ENCODE measurements at regions not wholly inside any gene's neighbourhood (a gene's known extent, or its start where the extent isn't known, plus 50 kb on each side); places are given as distances from the start of the nearest gene placed in this dataset.

DNA sequence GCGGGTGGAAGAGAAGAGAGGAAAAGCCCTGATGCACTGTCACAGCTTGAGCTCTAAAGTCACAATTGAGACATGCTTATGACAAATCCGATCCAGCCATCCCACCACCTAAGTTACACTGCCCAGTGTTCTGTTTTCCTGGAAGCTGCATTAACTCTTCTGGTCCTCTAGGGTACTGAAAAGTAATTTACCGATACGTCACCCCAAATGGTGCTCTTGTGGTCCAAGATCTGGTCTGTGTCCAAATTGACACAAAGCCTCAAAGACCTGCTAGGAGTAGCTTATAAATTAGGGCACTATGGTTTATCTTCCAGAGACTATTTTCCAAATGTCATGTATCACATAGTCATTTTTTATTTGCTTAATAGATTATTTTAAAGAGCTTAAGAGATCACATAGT is 186.7 kb upstream of the ETAA1 start:
- H3K4me1 Mint-ChIP-seq (ENCODE audit: insufficient read depth, unreplicated experiment), result peaks cover 6% of the 10 kb centered on the region
- intact Hi-C loops (cut with micrococcal nuclease), result no loop called here
- no peak for DNase-seq (ENCODE audit: unreplicated experiment)
- no peaks in the 10 kb centered on the region for H3K9me3 Mint-ChIP-seq (ENCODE audit: unreplicated experiment)
- TF ChIP-seq, protein P1, sequence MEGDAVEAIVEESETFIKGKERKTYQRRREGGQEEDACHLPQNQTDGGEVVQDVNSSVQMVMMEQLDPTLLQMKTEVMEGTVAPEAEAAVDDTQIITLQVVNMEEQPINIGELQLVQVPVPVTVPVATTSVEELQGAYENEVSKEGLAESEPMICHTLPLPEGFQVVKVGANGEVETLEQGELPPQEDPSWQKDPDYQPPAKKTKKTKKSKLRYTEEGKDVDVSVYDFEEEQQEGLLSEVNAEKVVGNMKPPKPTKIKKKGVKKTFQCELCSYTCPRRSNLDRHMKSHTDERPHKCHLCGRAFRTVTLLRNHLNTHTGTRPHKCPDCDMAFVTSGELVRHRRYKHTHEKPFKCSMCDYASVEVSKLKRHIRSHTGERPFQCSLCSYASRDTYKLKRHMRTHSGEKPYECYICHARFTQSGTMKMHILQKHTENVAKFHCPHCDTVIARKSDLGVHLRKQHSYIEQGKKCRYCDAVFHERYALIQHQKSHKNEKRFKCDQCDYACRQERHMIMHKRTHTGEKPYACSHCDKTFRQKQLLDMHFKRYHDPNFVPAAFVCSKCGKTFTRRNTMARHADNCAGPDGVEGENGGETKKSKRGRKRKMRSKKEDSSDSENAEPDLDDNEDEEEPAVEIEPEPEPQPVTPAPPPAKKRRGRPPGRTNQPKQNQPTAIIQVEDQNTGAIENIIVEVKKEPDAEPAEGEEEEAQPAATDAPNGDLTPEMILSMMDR (IDR thresholded peaks at IDR 0.05; ENCODE audit: unreplicated experiment), result no peak
- POLR2A ChIA-PET, result no interaction called here
- BruUV-seq (replicated peaks), result no TSS peak
- H3K27me3 Mint-ChIP-seq (ENCODE audit: insufficient read depth, unreplicated experiment), result no peaks in the 10 kb centered on the region
- CTCF ChIA-PET, result interaction anchor here (0.6 to 1.0 kb wide), 4 partner anchors 8 to 622 kb away, joined by 3 read pairs; no protein-coding TSS in a partner anchor
- no peak overlapping the region for H3K4me3 Mint-ChIP-seq (ENCODE audit: unreplicated experiment)
- H3K27ac Mint-ChIP-seq (ENCODE audit: low read depth, unreplicated experiment), result no peak overlapping the region
- no peaks in the 10 kb centered on the region for H3K36me3 Mint-ChIP-seq (ENCODE audit: insufficient read depth, unreplicated experiment)

DNA sequence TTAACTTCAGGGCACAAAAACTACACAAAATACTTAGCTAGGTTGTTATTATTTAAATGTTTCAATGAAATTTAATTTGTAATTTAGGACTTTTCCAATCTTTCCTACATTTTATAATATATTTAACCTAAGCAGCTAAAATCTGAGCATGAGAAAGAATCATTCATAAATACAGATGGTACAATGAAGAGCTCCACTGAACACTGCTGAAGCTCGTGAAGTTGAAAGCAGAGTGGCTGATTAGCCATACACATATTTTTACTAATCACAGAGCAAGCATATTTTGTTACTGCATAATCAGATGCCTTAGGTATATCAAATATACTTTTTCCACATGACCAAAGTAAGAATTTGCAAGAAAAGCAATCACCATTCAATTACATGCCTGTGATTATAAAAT is 184.9 kb upstream of the ETAA1 start:
- Mint-ChIP-seq H3K27me3 (ENCODE audit: insufficient read depth, unreplicated experiment) (no peaks in the 10 kb centered on the region), H3K4me1 (ENCODE audit: insufficient read depth, unreplicated experiment) (peaks cover 6% of the 10 kb centered on the region), H3K36me3 (ENCODE audit: insufficient read depth, unreplicated experiment) (no peaks in the 10 kb centered on the region), H3K4me3 (ENCODE audit: unreplicated experiment) (no peak overlapping the region), H3K27ac (ENCODE audit: low read depth, unreplicated experiment) (no peak overlapping the region), H3K9me3 (ENCODE audit: unreplicated experiment) (no peaks in the 10 kb centered on the region)
- ChIA-PET POLR2A (no interaction called here), CTCF (no interaction called here)
- BruUV-seq (replicated peaks), result no TSS peak
- intact Hi-C loops (cut with micrococcal nuclease), result no loop called here
- TF ChIP-seq, protein P1 (IDR thresholded peaks at IDR 0.05; ENCODE audit: unreplicated experiment), result no peak
- no peak for DNase-seq (ENCODE audit: unreplicated experiment)

DNA sequence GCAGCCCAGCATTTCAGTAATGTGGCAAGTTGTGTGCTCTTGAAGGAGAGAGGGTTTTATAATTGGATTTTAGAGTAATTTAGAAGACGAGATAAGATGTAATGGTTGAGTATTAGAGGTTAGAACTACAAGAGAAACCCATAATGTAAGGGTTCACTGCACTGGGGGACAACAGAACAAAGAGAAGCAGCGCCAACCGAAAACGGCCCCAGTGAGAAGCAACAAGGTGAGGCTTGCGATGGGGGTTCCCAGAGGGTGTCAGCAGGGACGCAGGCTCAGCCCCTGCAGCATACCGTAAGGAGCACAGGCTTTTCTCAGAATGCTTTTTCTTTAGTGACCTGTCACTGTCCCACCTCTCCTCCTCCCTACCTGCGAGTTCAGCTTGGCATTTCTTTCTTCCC is 183.9 kb upstream of the ETAA1 start:
- intact Hi-C loops (cut with micrococcal nuclease), result no loop called here
- no peaks in the 10 kb centered on the region for H3K36me3 Mint-ChIP-seq (ENCODE audit: insufficient read depth, unreplicated experiment)
- no peak for DNase-seq (ENCODE audit: unreplicated experiment)
- BruUV-seq (replicated peaks), result no TSS peak
- no peak overlapping the region for H3K4me3 Mint-ChIP-seq (ENCODE audit: unreplicated experiment)
- H3K4me1 Mint-ChIP-seq (ENCODE audit: insufficient read depth, unreplicated experiment), result peaks cover 6% of the 10 kb centered on the region
- H3K27me3 Mint-ChIP-seq (ENCODE audit: insufficient read depth, unreplicated experiment), result no peaks in the 10 kb centered on the region
- peak overlapping the region; percentile 38 for H3K27ac Mint-ChIP-seq (ENCODE audit: low read depth, unreplicated experiment)
- peaks cover 6% of the 10 kb centered on the region for H3K9me3 Mint-ChIP-seq (ENCODE audit: unreplicated experiment)
- TF ChIP-seq, protein P1 (IDR thresholded peaks at IDR 0.05; ENCODE audit: unreplicated experiment), result no peak
- CTCF ChIA-PET, result no interaction called here
- POLR2A ChIA-PET, result no interaction called here

DNA sequence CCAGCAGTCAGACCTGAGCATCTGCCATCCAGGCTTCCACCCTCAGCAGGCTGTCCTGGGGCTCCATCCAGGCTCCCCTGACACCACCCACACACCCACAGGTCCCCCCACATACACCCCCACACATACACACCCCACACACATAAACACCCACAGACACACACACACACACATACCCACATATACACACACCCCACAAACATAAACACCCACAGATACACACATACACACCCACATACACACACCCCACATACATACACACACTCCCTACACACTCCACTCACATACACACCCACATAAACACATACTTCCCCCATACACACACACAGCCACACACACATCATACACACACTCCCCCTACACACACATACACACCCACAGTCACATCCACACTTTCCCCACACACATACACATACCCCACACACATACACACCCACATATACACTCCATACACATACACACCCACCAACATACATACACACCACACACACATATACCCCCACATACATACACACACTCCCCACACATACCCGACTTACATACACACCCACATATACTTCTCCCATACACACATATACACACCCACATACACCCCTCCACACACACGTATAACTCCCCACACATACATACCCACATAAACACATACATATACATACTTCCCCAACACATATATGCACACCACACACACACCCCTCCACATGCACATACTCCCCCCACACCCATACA is 183.3 kb upstream of the ETAA1 start:
- Mint-ChIP-seq H3K27ac (ENCODE audit: low read depth, unreplicated experiment) (peak overlapping the region; percentile 32), H3K36me3 (ENCODE audit: insufficient read depth, unreplicated experiment) (no peaks in the 10 kb centered on the region), H3K4me1 (ENCODE audit: insufficient read depth, unreplicated experiment) (peaks cover 6% of the 10 kb centered on the region), H3K9me3 (ENCODE audit: unreplicated experiment) (peaks cover 6% of the 10 kb centered on the region), H3K4me3 (ENCODE audit: unreplicated experiment) (no peak overlapping the region), H3K27me3 (ENCODE audit: insufficient read depth, unreplicated experiment) (no peaks in the 10 kb centered on the region)
- ChIA-PET CTCF (no interaction called here), POLR2A (no interaction called here)
- TF ChIP-seq, protein P1 (IDR thresholded peaks at IDR 0.05; ENCODE audit: unreplicated experiment), result no peak
- intact Hi-C loops (cut with micrococcal nuclease), result loop anchor here (2.0 kb wide), 2 partner anchors 437 to 637 kb away; no protein-coding TSS in a partner anchor
- no TSS peak for BruUV-seq (replicated peaks)
- no peak for DNase-seq (ENCODE audit: unreplicated experiment)

All from MCF 10A (cell line).